GM19324 (cell line): ENCODE measurements at regions not wholly inside any gene's neighbourhood (a gene's known extent, or its start where the extent isn't known, plus 50 kb on each side); places are given as distances from the start of the nearest gene placed in this dataset.
"Not testable (repeated sequence)": the region's sequence is repeated elsewhere in the genome, so short reads cannot be mapped to it uniquely, and the experiment has no call there.

ENCODE experiments used
- ATAC-seq: cut with Tn5 transposase; IDR thresholded peaks from one replicate; pipeline ENCODE4 v1.9.1; 2021; ENCODE audit warnings: mild to moderate bottlenecking, moderate library complexity; ENCODE audit not compliant: unreplicated experiment, low FRiP score

DNA sequence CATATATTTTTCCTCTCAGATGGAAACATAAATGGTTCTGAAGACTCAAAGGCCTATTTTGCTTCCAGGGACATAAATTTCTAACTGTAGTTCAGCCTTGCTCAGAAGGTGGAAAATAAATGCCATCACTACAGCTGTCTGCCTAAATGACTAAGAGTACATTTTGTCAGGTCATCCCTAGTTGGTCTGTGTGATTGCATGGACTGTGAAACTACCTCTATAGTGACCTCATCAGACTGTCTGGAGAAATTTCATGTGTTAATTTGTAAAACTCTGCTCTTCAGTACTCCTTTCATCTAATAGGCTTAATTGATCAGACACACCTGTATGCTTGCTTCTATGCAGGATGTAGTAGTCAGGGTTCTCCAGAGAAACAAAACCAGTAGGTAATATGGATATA is 886.9 kb downstream of the AMY1C start:
- ATAC-seq: peak; percentile 80

DNA sequence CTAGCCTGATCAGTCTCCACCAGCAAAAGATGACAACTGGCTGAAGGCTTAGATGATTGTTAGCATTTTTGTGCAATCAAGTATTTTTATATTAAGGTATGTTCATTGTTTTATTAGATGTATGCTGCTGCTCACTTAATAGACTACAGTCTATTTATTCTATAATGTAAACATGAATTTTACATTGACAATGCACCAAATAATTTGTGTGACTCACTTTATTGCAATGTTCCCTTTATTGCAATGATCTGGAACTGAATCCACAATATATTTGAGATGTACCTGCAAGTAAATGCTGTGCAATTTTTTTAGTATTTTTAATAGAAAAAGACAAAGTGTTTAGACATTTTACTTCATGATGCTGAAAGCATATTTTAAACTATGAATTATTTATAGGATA is 896.5 kb downstream of the AMY1C start:
- no peak for ATAC-seq

DNA sequence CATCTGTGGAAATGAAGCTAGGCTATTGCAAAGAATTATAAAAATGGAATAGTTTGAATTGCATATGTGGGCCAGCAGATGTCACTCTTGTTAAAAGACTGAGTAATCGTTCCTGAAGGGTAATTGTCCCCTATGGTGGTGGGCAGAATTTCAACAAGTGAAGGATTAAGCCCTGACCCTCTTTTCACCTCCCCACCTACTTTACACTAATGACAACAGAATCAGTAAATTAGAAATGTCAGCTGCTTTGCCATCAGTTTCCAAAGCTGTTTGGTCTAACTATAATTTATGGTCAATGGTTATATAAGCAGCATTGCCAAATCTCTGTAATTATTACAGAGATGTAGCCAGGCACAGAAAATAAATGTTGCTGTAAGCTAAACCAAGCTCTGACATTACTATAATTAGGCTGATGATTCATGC is 898.6 kb downstream of the AMY1C start:
- ATAC-seq: peak; percentile 50

DNA sequence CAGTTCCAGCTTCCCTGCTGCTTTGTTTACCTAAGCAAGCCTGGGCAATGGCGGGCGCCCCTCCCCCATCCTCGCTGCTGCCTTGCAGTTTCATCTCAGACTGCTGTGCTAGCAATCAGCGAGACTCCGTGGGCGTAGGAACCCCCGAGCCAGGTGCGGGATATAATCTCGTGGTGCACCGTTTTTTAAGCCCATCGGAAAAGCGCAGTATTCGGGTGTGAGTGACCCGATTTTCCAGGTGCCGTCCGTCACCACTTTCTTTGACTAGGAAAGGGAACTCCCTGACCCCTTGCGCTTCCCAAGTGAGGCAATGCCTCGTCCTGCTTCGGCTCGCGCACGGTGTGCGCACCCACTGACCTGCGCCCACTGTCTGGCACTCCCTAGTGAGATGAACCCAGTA is 914.7 kb downstream of the AMY1C start:
- ATAC-seq: not testable (repeated sequence)

DNA sequence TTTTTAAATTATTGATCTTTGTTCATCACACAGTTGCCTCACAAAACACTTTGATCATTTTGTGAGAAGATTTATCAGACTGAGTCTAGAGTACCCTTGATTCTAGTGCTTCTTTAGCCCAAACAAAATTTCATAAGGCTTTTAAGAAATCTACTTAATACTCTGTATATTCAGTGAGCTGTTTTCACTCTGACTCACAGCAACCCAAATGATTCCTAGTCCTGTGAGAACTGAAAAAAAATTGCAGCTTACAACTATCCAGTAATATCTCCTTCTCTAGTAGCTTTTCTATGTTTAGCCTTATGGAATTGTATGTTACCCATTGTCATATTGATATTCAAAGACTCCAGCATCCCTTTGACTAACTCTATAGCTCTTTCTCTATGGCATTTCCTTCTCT is 915.6 kb downstream of the AMY1C start:
- no peak for ATAC-seq

DNA sequence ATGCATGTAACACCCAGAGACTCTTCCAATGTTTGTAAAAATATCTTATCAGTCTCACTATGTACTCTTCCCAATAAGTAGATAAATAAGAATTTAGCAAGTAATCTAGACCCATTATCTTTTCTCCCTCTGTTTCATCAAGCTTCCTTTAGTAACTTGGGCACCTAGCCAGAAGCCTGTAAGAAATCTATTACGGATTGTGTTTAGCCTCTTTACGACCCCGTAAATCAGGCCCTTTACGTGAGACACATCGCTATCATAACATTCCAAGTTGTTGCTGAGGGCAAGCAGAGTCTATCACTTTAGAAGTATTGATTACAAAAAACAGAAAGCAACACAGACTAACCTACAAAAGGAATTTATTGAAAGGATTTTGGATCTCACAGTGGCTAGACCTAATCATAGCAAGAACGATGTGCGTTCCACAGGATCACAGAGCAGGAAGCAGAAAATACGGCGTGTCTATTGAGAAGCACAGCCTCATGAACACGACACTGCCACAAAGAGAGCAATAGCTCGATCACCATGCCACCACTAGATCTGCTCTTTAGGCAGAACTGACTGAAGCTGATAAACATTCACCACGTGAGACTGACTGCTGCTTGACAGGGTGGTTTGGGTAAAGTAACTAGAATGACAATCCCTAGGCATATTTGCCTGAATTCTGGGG is 922.1 kb downstream of the AMY1C start:
- no peak for ATAC-seq

DNA sequence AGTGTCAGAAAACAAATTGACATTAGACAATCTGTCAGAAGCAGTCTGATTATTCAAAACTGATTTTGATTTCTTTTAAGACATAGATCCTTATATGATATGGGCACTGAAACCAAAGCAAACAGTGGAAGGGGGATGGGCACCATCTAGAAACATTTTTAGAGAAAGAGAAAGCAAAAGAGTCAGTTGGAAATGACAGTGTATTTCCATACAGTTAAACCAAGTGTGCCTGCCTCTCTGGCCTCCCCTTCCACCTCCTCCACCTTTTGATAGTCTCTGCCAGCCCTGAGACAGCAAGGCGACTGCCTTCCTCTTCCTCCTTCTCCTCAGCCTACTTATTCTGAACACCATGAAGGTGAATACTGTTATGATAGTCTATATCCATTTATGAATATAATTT is 949.7 kb downstream of the AMY1C start:
- ATAC-seq: peak; percentile 59

DNA sequence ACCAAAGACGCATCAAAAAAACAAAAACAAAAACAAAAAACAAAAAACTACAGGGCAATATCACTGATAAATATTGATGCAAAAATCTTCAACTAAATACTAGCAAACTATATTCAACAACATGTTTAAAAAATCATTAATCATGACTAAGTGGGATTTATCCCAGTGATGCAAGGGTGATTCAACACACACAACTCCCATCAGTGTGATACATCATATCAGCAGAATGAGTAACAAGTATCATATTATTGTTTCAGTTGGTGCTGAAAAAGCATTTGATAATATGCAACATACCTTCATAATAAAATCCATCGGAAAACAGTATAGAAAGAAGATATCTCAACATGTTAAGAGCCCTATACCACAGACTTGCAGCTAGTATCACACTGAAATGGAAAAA is 953.0 kb downstream of the AMY1C start:
- ATAC-seq: no peak

DNA sequence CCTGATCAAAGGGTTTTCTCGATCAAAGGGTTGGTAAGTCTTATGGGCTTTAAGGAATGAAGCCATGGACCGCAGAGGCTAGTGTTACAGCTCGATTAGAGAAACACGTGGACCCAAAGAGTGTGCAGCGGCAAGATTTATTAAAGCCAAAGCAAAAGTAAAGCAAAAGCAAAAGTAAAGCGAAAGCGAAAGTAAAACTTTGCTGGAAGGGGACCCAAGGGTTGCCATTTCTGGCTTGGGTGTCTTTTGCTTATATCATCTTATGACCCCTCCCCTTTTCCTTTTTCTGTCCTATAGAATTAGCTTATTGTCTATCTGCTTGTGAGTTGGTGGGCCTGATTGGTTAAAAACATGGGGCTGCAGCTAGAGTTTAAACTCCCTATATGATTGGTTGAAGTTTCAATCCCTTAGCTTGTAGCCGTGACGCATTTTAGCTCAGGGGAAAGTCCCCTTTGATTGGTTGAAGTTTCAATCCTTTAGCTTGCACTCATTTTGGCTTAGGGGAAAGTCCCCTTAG is 957.0 kb downstream of the AMY1C start:
- no peak for ATAC-seq

DNA sequence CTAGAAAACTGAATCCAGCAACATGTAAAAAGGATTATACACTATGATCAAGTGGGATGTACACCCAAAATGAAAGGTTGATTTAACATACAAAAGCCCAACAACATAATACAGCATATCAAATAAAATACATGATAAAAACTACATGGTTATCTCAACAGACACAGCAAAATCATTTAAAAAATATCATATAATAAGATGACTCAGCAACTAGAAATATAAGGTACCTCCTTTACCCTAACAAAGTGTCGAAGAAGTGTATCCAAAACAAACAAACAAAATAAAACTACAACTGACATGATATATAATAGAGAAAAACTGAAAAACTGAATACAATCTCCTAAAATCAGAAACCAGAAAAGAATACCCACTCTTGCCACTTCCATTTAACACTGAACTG is 969.1 kb downstream of the AMY1C start:
- ATAC-seq: no peak

DNA sequence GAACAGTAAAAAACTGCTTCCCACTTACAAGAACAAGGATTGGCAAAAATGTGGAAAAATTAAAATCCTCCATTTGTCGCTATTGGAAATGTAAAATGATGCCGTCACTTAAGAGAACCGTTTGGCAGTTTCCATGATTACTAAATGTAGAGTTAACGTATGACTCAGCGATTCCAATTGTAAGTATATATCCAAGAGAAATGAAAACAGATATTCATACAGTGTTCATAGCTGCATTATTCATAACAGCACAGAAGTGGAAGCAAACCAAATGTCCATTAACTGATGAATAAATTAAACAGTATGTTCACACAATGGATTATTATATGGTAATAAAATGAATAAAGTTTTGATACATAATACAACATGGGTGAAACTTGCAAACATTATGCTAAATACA is 971.0 kb downstream of the AMY1C start:
- no peak for ATAC-seq

DNA sequence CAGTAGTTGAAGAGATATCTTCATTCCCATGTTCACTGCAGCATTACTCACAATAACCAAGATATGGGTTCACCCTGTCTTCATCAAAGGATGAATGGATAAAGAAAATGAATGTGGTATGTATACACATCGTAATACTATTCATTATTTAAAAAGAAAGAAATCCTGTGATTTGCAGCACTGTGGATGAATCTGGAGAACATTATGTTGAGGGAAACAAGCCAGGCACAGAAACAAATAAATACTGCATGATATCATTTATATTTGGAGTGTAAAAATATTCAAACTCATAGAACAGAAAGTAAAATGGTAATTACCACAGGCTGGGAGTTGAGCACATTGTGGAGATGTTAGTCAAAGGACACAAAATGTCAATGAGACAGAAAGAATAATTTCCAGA is 977.2 kb downstream of the AMY1C start:
- ATAC-seq: no peak

DNA sequence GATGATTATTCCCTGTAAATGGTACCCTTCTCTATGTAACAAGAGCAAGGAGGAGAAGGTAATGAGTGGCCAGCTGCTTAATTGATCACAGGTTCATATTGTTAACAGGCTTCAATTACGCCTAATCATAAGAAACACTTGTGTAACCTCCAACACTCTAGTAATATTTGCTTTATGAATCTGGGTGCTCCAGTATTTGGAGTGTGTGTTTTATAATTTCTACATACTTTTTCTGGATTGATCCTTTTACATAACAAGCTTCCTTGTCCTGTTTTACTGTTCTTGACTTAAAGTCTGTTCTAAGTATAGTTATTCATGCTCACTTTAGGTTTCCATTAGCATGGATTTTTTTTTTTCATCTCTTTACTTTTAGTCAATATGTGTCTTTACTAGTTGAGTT is 984.2 kb downstream of the AMY1C start:
- ATAC-seq: no peak

DNA sequence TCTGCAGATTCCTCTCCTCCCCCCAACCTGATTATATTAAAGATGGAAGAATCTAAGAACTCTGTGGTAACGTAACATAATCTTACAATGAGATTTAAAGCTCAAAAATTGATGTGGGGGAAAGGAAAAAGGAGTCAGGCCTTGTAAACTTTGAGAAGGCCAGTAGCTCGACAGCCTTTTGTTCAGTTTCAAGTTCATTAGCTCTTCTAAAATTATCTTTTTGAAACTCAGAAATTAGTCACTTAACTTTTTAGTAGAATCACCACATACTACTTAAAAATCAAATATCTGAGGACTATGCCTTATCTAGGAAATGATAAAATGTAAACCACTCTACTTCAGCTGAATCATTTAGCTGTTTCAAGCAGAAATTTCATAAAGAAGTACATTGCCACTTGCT is 996.2 kb downstream of the AMY1C start:
- no peak for ATAC-seq

DNA sequence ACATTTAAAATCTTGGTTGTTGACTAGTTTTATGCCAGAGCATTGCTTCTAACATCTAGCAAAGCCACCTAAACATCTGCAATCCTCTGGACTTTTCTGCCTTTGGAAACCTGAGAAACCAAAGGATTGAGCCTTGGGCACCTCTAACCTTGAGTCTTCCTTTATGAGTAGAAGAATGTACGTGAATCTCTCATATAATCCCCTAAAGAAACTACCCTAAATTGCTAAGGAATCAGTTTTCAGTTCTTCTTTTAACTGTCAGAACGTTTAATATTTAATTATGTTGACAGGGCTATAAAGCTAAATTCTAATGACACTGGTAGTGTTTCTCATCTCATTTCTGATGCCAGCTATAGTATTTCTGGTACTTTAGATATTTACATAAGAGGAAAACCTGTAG is 997.3 kb downstream of the AMY1C start:
- ATAC-seq: peak; percentile 58

DNA sequence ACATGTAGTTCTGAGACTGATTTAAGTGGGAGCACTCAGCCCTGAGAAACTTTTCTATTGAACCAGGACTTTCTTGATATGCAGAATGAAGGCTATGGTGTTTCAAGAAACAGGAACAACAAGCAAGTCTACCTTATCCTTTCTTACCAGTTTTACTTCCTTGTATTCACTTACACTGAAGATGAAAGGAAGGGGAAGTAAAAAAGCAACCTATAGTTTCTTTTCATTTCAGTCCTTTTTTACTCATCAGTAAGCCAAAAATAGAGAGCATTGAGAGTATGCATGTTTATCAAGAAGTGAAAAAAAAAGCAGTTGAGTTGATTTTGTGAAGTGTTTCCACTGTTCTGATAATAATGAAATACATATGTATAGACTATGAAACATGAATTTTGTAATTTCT is 1010.3 kb downstream of the AMY1C start:
- ATAC-seq: peak; percentile 86

DNA sequence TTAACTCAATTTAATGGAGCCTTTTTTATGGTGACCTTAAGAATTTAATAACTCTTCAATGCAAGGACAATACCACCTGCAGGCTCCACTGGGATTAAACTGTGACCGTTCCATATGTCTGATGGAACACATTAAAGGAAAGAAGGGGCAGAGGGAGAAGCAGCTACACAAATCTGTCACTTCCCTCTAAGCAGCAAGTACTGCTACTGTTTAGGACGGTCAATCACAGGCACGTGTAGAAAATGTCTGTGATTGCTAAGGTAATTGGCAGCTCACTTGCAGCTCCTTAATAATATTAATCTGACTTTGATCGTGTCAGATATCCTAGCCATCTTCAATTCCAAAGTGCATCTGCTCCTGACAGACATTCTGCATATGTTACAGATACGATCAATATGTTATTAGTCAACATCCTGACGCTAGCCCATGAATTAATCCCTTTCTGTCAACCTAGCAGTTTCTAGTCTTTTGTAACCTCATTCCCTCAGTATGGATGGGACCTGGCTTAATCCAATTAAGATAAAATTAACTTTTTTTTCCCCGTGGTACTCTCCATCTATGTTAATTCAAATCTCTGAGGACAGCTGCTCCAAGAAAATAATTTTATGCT is 1012.4 kb downstream of the AMY1C start:
- no peak for ATAC-seq

DNA sequence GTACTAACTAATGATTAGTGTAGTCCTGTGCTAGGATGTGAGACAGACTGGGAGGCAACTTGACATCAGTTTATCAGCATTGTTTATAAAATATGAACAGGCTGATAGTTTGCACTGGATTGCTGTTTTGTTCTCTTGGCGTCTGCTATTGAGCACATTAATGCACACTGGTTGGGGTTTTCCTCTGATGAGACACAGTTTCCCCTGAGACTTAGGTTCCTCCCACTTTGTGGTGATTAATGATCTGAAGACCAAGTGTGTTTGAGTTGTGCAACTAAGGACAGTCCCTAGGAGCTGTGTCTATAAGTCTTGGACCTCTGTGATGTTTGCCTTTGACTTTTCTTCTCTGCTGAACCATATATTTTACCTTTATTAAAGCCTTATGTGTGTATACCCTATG is 1015.4 kb downstream of the AMY1C start:
- ATAC-seq: peak; percentile 71

DNA sequence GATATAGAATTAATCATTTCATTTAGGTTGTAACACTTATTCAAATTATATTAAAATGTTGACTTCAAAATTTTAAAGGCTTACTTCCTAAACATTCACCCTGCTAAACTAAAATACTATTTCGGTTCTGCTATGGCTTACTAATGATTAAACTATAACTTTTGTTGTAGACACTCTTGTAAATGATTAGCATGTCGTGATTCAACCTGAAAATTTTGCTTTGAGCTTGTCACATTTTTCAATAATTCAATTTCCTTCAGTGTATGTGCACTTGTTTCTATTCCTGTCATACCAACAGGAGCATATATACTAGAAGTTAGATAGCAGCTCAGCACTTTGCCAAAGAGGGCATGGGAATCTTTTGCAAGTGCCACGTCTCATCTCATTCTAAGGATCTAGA is 1018.8 kb downstream of the AMY1C start:
- ATAC-seq: peak; percentile 43

DNA sequence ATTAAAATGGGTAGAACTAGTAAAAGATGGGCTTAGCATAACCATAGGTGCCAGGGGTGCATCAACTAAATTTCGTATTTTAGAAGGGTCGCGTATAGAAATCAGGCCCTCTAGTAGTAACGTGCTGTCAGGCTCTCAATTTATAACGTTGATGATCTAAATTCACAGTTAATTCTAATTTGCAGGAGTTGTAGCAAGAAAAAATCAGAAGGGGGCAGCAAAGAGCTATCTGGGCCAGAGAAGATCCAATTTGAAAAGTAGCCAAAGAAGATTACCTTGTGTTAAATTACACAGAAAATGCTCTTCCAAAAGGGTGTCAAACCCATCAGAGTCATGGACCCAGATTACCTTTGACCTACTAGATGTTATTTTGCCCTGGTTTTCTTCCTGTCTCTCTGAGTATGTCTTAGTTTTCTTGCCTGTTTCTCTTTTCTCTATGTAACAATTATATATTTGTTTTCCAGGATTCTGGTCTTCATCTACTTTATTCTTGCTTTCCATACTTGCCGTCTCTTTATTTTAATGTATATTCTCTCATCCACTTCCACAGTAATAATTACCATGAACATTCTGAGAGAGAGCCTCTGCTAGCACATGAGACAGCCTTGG is 1030.9 kb downstream of the AMY1C start:
- no peak for ATAC-seq

DNA sequence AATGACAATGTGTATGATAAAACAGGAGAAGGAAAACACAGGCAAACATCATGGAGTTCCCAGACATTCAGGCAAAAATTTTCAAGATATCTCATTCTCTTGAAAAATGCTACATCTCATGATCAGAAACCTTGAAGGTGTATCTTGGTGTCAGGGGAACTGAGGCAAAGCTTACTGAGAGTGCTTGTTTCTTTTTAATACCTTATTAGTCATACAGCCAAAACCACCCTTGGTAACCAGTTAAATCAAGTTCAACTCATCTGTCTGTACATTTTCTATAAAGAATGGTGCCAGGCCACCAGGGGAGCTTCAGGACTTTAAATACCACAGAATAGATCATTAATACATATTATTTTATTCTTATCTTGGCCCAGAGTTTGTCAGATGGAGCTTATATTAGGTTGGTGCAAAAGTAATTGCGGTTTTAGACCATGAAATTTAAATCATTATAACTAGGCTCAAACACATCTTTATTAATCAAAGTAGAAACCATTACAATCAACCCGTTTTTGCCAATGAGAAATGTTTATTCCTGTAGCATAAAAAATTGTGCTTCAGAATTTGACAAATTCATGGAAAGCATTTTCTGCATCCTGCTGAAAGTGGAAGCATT is 1036.0 kb downstream of the AMY1C start:
- ATAC-seq: no peak
